Left renal pelvis (tissue), 4 donors: ENCODE measurements at regions not wholly inside any gene's neighbourhood (a gene's known extent, or its start where the extent isn't known, plus 50 kb on each side); places are given as distances from the start of the nearest gene placed in this dataset.
"Not testable (repeated sequence)": the region's sequence is repeated elsewhere in the genome, so short reads cannot be mapped to it uniquely, and the experiment has no call there.

Source experiments
- DNase-seq, 4 donors: peaks; one replicate each; pipeline ENCODE4 v3.0.0-alpha.2; 2013; ENCODE audit warnings: low read depth in 4 of 4, low spot score in 3 of 4

- DNase-seq: peak in 3 of 4 donors; percentile 12 to 40 (median 29)
These were observed 58.6 kb upstream of the SHISA6 start for GRCh38 chr17:11182430-11182829.

DNA sequence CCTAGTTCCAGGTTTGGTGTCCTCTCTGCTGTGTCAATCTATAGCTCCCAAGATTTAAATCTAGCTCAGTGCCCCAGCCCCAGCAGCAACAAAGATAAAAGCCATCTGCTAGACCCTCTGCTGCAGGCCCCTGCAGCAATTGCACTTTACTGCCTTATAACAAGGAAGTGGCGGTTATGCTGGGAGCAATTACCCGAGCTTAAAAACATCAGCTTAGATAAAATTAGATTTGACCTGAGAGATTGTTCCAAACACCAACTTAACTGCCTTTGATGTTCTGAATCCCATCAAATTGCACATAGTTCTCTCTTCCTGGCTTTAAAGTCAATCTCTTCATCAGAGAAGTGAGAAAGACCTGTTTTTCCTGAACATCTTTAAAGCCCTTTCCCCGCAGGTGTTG is 62.4 kb upstream of the SHISA6 start:
- DNase-seq: no peak

DNA sequence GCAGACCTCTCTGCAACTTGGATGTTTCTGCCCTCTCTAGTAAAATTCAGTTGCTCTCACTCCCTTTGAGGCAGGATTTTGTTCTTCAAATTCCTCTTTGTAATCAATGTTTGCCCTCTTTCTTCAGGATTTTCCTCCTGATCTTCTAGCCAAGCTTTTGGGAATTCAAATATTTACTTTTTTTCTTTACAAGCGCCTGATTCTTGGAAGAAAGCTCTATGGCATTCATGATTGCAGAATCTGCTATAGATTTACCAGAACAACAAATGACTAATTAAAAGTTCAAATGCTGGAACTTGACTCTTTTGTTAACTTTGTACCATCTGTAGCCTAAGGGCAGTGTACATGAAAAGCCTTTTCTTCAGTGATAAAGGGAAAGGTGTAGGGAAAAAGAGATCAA is 63.7 kb upstream of the SHISA6 start:
- DNase-seq: no peak

DNA sequence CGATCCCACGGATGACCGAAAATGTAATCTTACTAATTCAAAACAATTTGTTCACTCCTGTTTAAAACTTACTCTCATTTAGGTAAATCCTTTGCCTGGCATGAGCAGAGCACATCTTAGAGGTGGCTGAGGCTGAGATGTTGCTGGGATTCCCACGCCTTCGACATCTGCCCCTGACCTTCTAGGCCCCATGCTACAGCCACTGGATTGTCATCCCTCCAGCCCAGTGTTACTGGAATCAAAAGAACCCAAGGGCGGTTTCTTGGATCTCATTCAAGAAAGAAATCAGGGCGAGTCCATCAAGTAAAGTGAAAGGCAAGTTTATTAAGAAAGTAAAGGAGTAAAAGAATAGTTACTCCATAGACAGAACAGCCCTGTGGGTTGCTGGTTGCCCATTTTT is 64.5 kb upstream of the SHISA6 start:
- DNase-seq: no peak

GRCh38 chr17:11170881-11171280 is 70.1 kb upstream of the SHISA6 start:
- DNase-seq: peak in 1 of 4 donors; percentile 12

DNA sequence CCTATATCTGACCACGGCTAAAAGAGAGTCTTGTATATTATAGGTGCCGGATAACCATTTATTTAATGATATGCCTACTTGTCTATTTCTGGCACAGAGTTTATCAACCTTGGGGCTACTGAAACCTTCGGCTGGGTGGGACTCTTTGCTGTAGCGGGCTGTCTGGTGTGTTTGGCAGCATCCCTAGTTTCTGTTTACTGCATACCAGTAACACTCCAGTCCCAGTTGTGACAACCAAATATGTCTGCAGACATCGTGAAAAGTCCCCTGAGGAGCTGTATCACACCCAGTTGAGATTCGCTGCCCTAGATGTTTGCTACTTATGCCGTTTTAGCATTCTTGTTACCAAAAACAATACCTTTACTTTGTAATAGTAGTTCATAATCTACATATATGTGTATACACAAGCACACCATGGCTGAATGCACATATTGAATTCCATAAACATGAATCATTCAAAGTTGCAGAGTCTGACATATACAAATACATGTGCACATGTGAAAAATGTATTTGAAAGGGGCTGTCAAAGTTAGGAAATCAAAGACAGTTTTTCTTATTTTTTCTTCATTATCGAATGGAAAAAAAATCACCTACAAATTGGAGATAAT is 89.1 kb upstream of the SHISA6 start:
- DNase-seq: no peak

DNA sequence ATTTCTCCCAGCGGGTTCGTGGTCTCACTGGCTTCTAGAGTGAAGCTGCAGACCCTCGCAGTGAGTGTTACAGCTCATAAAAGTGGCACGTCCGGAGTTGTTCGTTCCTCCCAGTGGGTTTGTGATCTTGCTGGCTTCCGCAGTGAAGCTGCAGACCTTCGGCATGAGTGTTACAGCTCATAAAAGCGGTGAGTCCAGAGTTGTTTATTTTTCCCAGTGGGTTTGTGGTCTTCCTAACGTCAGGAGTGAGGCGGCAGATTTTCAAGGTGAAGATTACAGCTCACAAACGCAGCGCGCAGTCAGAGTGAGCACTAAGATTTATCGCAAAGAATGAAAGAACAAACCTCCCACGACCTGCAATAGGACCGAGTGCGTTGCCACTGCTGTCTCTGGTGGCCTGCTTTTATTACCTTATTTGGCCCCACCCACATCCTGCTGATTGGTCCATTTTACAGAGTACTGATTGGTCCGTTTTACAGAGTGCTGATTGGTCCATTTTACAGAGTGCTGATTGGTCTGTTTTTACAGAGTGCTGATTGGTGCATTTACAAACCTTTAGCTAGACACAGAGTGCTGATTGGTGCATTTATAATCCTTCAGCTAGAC is 90.0 kb upstream of the SHISA6 start:
- DNase-seq: not testable (repeated sequence)

DNA sequence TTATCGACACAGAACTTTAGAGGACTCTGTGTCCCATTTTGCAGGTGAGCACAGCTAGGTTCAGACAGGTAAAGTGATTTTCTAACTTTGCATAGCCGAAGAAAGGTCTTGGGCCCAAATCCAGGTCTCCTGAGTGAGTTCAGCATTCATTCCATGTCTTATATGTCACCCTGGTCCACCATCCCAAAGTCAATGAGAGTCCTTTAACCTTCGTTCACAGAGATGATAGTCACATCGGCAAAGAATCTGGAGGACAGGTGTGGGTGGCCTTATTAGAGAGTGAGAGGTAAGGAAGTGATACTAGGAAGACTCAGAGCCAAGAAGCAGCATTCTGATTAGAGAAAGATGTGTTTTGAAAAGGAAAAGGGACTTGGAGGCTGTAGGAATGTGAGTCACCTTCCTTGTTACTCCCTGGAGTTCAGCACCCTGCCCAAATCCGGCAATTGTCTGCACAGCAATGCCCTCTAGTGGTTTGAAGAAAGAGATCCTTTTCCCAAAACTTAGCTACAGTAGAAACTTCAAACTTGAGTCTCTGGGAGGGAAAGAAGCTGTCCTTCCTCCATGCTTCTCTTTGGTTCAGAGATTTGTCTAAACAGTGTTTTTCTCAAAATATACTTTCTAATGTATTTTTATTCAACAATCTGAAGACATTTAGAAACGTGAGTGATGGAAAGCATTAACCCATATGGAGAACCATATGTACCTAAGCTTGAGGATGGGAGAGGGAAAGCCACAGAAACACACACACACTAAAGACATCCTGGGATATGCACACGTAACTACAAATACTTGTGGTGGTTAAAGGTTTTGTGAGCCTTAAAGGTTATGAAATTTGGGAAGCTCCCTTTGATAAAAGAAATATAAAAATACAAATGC is 96.4 kb upstream of the SHISA6 start:
- DNase-seq: no peak

DNA sequence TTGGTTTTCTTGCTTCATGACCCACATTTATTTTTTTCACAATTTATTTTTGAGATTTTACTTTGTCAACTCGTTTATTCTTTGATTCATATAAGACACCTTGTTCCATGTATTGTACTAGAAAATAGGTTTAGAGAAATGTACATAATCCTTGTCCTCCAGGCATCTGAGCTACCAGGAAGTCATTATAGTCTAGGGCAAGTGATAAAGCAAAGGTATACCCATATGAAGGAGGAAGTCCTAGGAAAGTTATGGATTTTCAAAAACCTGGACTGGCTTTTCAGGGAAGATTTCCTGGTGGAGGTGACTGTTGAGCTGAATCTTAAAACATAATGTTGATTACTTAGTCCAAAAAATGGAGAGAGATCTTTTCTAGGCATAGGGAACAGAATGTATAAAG is 98.8 kb upstream of the SHISA6 start:
- no peak for DNase-seq

DNA sequence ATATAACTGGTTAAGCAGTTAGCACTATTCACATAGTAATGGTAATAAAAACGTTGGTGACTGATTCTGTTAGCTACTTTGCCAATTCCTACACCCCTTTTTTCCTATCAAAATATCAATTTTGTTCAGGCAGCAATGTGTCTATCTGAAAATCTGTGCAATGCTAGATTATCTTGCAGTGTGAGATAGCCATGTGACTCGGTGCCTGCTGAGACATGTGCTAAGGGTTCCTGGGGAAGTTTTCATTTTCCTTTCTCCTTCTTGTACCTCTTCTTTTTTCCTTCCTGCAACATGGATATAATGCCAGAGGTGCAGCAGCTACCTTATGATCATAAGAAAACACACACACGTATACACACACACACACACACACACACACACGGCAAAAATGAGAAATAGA is 100.5 kb upstream of the SHISA6 start:
- DNase-seq: no peak

- DNase-seq: peak in 1 of 4 donors; percentile 63
These were observed 101.0 kb upstream of the SHISA6 start for GRCh38 chr17:11140043-11140442.

GRCh38 chr17:11138023-11138422 is 103.0 kb upstream of the SHISA6 start:
- no peak for DNase-seq

GRCh38 chr17:11135819-11136218 is 105.2 kb upstream of the SHISA6 start:
- DNase-seq: no peak

DNA sequence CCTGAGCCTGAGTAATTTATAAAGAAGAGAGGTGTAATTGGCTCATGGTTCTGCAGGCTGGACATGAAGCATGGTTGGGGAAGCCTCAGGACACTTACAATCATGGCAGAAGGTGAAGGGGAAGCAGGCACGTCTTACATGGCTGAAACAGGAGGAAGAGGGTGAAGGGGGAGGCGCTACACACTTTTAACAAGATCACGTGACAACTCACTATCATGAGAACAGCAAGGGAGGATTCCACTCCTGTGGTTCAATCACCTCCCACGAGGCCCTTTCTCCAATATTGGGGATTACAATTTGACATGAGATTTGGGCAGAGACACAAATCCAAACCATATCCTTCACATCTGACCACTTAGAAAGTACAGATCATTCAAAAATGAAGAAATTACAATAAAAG is 110.6 kb upstream of the SHISA6 start:
- DNase-seq: no peak

GRCh38 chr17:11122908-11123307 is 118.1 kb upstream of the SHISA6 start:
- no peak for DNase-seq

DNA sequence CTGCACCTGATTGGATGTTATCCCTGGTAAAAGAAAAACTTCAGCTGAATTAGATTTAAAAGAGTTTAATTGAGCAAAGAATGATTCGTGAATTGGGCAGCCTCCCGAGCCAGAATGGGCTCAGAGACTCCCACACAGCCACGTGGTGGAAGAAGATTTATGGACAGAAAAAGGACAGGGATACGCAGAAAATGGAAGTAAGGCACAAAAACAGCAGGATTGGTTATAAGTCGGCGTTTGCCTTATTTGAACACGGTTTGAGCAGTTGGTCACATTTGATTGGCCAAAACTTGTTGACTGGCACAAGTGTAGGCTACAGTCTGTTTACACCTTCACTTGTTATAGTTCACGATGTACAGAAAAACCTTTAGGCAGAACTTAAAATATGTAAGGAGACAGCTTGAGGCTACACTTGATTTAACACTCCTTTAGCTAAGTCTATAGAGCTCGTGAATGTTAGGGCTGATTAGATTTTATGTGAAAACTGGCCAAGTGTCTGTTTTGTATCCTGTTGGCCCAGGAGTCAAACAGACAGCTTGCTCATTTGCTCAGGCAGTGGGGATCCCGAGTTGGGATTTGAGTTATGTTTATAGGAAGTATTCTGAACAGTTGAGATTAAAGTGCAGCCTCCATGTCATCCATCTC is 119.5 kb upstream of the SHISA6 start:
- no peak for DNase-seq

GRCh38 chr17:11109106-11109505 is 131.9 kb upstream of the SHISA6 start:
- no peak for DNase-seq

DNA sequence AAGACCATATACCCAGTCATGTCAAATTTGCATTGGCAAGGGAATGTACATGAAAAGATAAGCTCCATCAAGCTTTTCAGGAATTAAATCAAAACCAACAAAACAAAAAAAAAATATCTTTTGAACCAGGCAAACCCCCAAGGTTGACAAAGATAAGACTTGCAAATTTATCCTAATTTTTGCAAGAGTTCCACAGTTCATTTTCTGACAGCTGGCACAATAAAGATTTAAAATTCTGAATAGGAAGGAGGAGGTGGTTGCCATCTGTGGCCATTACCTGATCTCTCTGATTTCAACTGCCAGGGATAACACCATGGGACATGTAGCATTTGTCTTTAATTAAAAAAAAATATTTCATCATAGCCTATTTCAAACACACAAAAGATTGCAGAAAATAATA is 135.9 kb upstream of the SHISA6 start:
- no peak for DNase-seq

- DNase-seq: no peak
These were observed 143.9 kb upstream of the SHISA6 start for GRCh38 chr17:11097121-11097520.

DNA sequence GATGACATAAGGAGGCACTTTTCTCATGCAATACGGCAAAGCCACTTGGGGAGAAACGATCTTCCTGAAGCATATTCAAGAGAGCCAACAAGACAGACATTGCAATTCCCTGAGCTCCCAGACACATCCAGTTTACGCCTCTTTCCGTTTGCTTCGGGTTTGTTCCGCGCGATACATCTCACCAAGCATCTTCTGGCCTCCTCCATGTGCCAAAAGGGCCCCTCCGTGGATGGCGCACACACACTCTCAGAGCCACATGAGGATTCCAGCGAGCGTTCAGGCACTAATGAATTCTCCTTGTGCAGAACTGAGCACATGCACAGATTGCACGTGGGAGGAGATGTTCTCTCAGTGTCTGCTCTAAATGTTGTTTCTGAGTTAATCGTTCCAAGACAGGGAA is 146.7 kb upstream of the SHISA6 start:
- DNase-seq: no peak

- no peak for DNase-seq
These were observed 154.2 kb upstream of the SHISA6 start for GRCh38 chr17:11086646-11087340.
